Embryonic facial prominence (tissue), 1 donor: ENCODE measurements at regions not wholly inside any gene's neighbourhood (a gene's known extent, or its start where the extent isn't known, plus 50 kb on each side); places are given as distances from the start of the nearest gene placed in this dataset.
"Not testable (repeated sequence)": the region's sequence is repeated elsewhere in the genome, so short reads cannot be mapped to it uniquely, and the experiment has no call there.

Experiments used
- DNase-seq: peaks from one replicate; pipeline ENCODE4 v3.0.0-alpha.2; 2016; ENCODE audit errors: extremely low spot score

- DNase-seq = not testable (repeated sequence)
Observed at GRCh38 chr3:154902495-154902894, 177.6 kb upstream of the MME start.

- no peak for DNase-seq
Observed at GRCh38 chr3:154901278-154901677, 178.8 kb upstream of the MME start.

DNA sequence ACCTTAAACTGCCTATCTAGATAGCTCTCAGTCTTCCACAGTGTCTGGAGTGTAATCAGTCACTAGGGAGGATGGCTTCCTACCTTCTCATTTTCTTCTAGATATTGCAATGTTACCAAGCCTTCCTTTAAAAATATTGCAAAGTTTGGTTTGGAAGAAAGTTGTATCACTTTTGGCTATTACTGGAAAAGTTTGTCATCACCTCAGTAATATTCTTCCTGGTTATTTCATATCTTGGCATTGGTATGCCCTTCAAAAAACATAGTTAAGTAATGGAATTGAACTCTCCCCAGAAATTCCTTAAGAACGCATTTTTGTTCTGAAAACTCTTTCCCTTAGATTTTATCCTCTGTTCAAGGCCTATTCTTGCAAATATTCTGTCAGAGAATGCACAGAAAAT is 179.3 kb upstream of the MME start:
- no peak for DNase-seq

GRCh38 chr3:154898916-154899315 is 181.2 kb upstream of the MME start:
- DNase-seq = no peak

GRCh38 chr3:154898443-154898842 is 181.7 kb upstream of the MME start:
- DNase-seq = no peak

DNA sequence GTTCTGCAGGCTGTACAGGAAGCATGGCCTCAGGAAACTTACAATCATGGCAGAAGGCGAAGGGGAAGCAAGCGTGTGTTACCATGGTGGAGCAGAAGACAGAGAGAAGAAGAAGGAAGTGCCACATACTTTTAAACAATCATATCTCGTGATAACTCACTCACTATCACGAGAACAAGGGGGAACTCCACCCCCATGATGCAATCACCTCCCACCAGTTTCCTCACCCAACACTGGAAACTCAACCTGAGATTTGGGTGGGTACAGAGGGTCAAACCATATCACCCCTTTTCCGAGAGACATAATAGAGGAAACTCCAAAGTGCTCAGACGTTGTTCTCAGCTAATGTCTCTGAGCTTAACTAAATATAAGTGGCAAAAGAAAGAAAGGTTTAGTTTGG is 186.3 kb upstream of the MME start:
- no peak for DNase-seq

DNA sequence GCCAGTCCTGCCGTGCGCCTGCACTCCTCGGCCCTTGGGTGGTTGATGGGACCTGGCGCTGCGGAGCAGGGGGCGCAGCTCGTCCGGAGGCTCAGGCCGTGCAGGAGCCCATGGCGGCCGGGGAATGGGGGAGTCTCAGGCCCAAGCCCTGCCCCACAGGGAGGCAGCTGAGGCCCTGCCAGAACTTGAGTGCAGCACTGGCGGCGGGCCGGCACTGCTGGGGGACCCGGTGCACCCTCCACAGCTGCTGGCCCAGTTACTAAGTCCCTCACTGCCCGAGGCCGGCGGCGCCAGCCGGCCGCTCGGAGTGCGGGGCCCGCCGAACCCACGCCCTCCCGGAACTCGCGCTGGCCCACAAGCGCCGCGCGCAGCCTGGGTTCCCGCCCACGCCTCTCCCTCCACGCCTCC is 190.9 kb upstream of the MME start:
- DNase-seq = no peak

DNA sequence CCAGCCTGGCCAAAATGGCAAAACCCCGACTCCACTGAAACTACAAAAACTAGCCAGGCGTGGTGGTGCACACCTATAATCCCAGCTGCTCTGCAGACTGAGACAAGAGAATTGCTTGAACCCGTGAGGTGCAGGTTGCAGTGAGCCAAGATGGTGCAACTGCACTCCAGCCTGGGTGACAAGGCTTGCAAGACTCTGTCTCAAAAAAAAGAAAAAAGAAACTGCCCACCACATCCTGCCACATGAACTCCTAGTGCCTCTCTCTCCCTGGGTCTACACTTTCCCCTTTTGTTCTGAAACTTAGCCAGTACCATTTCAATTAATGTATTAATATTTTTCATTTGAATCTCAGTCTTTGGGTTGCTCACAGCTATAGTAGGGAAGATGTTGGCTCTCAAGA is 192.2 kb upstream of the MME start:
- DNase-seq = no peak

DNA sequence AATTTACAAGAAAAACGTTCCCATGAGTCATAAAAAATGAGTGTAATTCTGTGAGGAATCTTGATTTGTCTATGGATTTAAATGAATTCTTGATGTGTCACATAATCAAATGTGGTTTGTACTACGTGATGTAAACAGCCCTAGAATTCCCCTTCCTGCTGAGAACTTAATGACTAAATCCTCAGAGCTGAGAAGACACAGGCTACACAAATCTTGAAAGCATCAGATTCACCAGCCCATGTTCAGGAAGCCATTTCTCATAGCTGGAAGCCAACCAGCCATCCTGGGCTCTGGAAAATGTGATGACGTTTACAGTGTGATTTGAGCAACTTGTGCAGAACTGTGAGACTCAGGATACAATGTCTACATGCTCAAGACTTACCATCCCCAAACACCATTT is 193.7 kb upstream of the MME start:
- DNase-seq = no peak

- DNase-seq = no peak
Observed at GRCh38 chr3:154885418-154885817, 194.7 kb upstream of the MME start.

- DNase-seq = no peak
Observed at GRCh38 chr3:154884952-154885351, 195.2 kb upstream of the MME start.

- no peak for DNase-seq
Observed at GRCh38 chr3:154875142-154875541, 205.0 kb upstream of the MME start.

DNA sequence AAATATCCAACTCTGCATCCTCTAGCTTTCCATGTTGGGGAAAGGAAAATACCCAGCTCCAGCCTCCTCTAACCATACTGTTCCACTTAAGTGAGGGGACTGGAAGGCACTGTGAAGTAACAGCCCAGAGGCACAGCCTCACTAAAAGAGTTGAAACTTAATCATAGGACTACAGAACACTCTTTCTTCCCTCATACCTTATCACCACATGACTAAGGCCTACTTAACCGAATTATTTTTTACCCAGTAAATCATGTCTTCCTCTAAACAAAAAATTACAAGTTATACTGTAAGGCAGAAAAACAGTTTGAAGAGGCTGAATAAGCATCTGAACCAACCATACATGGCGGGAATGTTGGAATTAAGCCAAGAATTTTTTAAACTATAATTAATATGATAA is 207.4 kb upstream of the MME start:
- no peak for DNase-seq

DNA sequence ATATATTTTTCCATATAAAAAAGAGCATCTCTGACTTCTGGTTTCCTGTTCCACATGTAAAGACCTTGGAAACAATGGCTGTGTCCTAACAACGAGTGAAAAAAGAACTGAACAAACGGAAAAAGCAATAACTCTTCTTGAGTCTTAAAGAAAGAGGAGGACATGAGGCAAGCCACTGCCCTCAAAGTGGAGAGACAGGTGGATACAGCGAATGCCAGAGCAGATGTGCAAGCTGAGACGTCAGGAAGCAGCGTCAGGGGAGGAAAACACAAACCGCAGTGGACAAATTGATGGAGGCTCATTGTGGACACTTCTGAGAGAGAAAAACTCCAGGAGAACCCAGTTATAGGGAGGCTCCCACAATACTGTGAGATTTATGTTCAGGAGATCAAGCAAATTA is 208.0 kb upstream of the MME start:
- no peak for DNase-seq

DNA sequence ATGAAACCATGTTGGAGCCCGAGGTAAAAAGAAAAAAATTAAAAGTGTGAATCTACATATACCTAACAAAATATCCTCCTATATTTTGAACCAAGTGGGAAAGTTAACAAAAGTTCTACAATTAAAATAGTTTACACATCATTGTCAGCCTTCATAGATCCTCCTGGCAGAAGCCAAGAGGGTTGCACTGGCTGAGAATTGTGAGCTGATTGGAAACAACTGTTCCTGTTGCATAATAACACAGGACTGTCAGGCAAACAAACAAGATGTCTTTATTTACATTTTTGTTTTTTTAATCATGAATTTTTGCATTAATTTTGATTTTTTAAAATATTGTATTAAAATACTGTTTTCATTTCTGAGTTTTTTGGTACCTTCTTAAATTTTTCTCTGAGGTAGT is 215.2 kb upstream of the MME start:
- no peak for DNase-seq

GRCh38 chr3:154862265-154862664 is 217.9 kb upstream of the MME start:
- no peak for DNase-seq

DNA sequence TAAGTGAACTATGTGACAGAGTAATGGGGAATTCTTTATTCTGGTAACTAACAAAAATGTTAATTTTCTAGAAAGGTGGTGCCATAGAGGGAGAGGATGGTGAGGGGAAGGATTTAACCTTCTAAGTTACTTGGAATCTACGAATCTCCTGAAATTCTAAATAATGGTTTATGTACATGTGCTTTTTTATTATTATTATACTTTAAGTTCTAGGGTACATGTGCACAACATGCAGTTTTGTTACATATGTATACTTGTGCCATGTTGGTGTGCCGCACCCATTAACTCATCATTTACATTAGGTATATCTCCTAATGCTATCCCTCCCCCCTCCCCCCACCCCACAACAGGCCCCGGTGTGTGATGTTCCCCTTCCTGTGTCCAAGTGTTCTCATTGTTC is 227.1 kb upstream of the MME start:
- not testable (repeated sequence) for DNase-seq

DNA sequence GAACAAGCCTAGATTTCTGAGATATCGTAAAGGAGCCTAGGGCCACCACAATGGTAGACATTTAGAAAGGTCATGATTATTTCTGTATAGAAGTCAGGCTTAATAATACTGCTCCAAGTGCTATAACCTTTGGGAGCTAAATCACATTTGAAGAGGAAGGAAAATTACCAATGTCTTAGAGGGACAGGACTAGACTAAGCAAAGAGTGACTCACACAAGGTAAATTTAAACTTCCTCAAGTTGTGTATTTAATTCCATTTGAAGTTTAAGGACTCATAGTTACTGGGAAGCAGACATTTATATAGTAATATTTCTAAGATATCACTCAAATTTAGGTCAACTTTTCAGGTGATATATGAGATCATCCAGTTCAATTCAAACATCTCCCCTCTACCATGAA is 227.6 kb upstream of the MME start:
- DNase-seq = no peak

- DNase-seq = no peak
Observed at GRCh38 chr3:154851644-154852043, 228.5 kb upstream of the MME start.

DNA sequence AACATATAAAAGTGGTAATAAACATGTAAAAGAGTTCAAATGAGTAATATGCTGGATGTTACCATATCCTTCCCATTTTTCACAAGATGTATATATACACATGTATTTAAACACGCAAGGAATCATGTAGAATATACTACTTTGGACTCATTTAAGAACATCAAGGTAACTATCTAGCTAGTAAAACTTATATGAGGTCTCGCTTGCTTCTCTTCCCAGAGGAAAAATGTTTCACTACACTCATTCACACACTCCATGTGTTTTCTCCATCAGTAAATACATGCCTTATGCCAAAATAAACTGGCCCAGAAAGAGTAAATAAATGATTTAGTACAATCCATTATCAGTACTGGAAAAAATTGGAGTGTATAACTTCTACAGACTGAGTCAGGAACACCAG is 229.2 kb upstream of the MME start:
- no peak for DNase-seq

DNA sequence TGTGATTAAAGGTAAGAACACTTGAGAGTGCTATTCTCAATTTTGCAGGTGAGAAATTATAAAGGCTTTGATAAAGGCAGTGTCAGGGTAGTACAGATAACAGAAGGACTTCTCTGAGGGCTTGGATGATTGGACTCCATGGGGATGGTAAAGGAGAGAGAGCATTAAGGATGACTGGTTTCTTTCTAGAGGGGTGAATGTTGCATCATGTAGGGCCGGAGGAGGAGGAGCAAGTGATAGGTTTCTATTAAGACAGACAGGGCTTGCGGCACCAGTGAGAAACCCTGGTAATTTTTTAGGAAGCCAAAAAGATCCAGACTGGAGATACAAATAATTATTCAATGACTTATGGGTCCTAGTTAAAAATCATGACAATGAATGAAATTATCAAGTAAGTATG is 230.7 kb upstream of the MME start:
- DNase-seq = no peak

DNA sequence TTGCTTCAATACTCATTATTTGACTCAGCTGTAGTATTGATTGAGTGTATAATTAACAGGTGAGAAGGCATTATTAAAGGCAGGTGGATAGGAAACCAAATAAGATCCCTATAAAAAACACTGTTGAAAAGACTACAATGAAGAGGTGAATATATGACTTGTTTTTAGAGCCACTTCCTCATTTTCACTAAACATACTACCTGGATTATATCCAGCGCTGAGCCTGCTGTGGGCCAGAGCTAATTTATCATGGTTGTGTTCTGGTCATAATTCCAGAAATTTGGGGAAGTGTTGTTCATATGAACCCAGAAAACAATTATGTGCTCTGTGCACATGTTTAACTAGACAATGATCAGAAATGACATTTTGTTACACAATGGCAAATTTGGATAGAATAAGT is 235.3 kb upstream of the MME start:
- DNase-seq = no peak

GRCh38 chr3:154843647-154844046 is 236.5 kb upstream of the MME start:
- DNase-seq = no peak

DNA sequence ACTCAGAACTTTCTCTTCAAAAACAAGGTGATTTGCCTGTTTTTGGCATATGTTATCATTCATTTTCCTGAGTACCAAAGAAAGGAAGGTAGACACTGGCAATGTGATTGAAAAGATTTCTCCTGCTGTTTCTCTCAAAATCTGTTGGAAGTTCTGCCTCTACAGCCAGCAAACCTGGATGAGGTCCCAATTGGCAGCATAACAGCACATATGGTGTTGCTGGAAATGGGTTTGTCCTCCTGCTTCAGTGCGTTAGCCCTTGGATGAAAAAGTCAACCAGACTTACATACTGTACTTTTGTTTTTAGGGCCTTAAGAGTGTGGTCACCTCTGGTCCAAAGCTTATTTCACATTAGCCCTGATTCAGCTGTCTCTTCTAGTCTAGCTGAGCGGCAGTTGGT is 237.6 kb upstream of the MME start:
- no peak for DNase-seq

- no peak for DNase-seq
Observed at GRCh38 chr3:154835639-154836038, 244.5 kb upstream of the MME start.
